ENCODE measurements at regions not wholly inside any gene's neighbourhood (a gene's known extent, or its start where the extent isn't known, plus 50 kb on each side); places are given as distances from the start of the nearest gene placed in this dataset.

DNA sequence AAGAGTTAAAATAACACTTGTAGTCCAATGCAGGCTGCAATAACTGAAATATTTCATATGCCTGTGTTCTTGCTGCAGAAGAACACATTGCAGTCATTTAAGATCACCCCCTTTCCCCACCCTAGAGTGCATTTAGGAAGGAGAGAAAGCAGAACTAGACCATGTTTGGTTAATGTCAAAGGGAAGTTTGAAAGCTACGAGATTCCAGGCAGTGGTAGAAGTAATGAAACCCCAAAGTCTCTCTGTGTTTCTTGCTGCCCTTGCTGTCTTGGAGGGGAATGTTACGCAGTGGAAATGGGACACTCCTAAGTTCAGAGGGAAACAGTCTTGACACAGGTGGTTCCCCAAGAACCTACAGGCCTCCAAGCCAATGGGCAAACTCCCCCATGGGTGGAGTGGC lies 242.9 kb downstream of the PTEN start:
- TF ChIP-seq EZH2 (IDR thresholded peaks at IDR 0.05; ENCODE audit: insufficient read depth, poor library complexity, severe bottlenecking) (no peak), EZH2phosphoT487 (IDR thresholded peaks at IDR 0.05; ENCODE audit: insufficient read depth, low read depth) (no peak)
